GM12864 (cell line): ENCODE measurements at regions not wholly inside any gene's neighbourhood (a gene's known extent, or its start where the extent isn't known, plus 50 kb on each side); places are given as distances from the start of the nearest gene placed in this dataset.

ENCODE experiments used
- DNase-seq: peaks from one replicate; pipeline ENCODE4 v3.0.0-alpha.2; 2011; ENCODE audit warnings: low read depth
- H3K4me3 ChIP-seq: 2 replicates; pipeline ENCODE4 v1.5.1; 2011; ENCODE audit warnings: mild to moderate bottlenecking, low read depth, low read length, control low read depth
- CTCF ChIP-seq: IDR thresholded peaks from 2 replicates; pipeline ENCODE4 v1.5.1; 2011; ENCODE audit warnings: low read depth, mild to moderate bottlenecking, moderate library complexity, low read length, control low read depth, inconsistent platforms; ENCODE audit errors: missing control alignments

- TF ChIP-seq CTCF = no peak
- no peak overlapping the region for H3K4me3 ChIP-seq
- no peak for DNase-seq
Observed at GRCh38 chr10:131673396-131673795, 227.4 kb upstream of the PPP2R2D start.

- no peak for DNase-seq
- no peak for TF ChIP-seq CTCF
- H3K4me3 ChIP-seq = no peak overlapping the region
Observed at GRCh38 chr10:131674130-131674529, 226.7 kb upstream of the PPP2R2D start.

- DNase-seq = no peak
- no peak overlapping the region for H3K4me3 ChIP-seq
- no peak for TF ChIP-seq CTCF
Observed at GRCh38 chr10:131675104-131675503, 225.7 kb upstream of the PPP2R2D start.

- no peak for DNase-seq
- no peak overlapping the region for H3K4me3 ChIP-seq
- no peak for TF ChIP-seq CTCF
Observed at GRCh38 chr10:131676046-131676799, 224.6 kb upstream of the PPP2R2D start.

GRCh38 chr10:131676800-131677421, 223.9 kb upstream of the PPP2R2D start:
- H3K4me3 ChIP-seq = no peak overlapping the region
- no peak for TF ChIP-seq CTCF
- DNase-seq = no peak

- no peak overlapping the region for H3K4me3 ChIP-seq
- no peak for DNase-seq
- TF ChIP-seq CTCF = no peak
Observed at GRCh38 chr10:131677671-131678070, 223.1 kb upstream of the PPP2R2D start.

- no peak for TF ChIP-seq CTCF
- no peak for DNase-seq
- H3K4me3 ChIP-seq = no peak overlapping the region
Observed at GRCh38 chr10:131678171-131678570, 222.6 kb upstream of the PPP2R2D start.
